Epithelial cell of esophagus (primary cell): ENCODE measurements at regions not wholly inside any gene's neighbourhood (a gene's known extent, or its start where the extent isn't known, plus 50 kb on each side); places are given as distances from the start of the nearest gene placed in this dataset.

Experiments used
- DNase-seq: peaks from one replicate; pipeline ENCODE4 v3.0.0; 2010; ENCODE audit warnings: low read depth
- H3K4me3 ChIP-seq: 2 replicates; pipeline ENCODE4 v1.5.1; 2011; ENCODE audit warnings: mild to moderate bottlenecking, low read length, control low read depth
- CTCF ChIP-seq: IDR thresholded peaks from 2 replicates; pipeline ENCODE4 v1.5.1; 2011; ENCODE audit warnings: low read depth, mild to moderate bottlenecking, low read length, control low read depth, inconsistent platforms; ENCODE audit not compliant: insufficient read depth; ENCODE audit errors: missing control alignments

- no peak for TF ChIP-seq CTCF
- H3K4me3 ChIP-seq, result no peak overlapping the region
- DNase-seq, result no peak
Measured at GRCh38 chr2:56684327-56684726, 500.5 kb downstream of the CCDC85A start.

GRCh38 chr2:56685205-56685604 lies 501.4 kb downstream of the CCDC85A start:
- H3K4me3 ChIP-seq, result no peak overlapping the region
- no peak for DNase-seq
- TF ChIP-seq CTCF, result no peak

- H3K4me3 ChIP-seq, result no peak overlapping the region
- no peak for TF ChIP-seq CTCF
- no peak for DNase-seq
Measured at GRCh38 chr2:56687169-56687568, 503.4 kb downstream of the CCDC85A start.

- no peak for TF ChIP-seq CTCF
- H3K4me3 ChIP-seq, result no peak overlapping the region
- no peak for DNase-seq
Measured at GRCh38 chr2:56688661-56689060, 504.9 kb downstream of the CCDC85A start.

GRCh38 chr2:56693501-56693900 lies 509.7 kb downstream of the CCDC85A start:
- DNase-seq, result no peak

GRCh38 chr2:56703001-56703400 lies 519.2 kb downstream of the CCDC85A start:
- no peak for DNase-seq
- TF ChIP-seq CTCF, result no peak
- H3K4me3 ChIP-seq, result no peak overlapping the region

More at GRCh38 chr2:56693501-56693900, 509.7 kb downstream of the CCDC85A start:
- H3K4me3 ChIP-seq, result no peak overlapping the region
- no peak for TF ChIP-seq CTCF

GRCh38 chr2:56705713-56706112 lies 521.9 kb downstream of the CCDC85A start:
- TF ChIP-seq CTCF, result no peak
- H3K4me3 ChIP-seq, result no peak overlapping the region
- DNase-seq, result no peak
